ENCODE measurements at regions not wholly inside any gene's neighbourhood (a gene's known extent, or its start where the extent isn't known, plus 50 kb on each side); places are given as distances from the start of the nearest gene placed in this dataset.

DNA sequence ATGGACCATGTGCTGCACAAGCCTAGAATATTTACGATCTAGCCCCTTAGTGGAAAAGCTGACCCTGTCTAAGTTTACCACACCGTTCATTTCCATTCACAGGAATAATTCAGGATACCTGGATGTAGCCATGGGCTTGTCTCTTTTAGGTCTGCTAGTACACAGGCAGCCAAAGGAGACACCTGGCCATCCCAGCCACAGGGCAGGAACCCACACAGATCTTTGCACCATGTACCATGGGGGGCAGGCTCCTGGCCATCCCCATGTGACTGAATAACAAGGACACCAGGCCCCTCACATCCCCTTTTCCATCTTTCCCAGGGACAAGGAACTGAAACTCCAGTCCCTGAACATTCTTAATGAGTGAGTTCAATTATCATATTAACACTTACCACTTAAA lies 467.3 kb upstream of the MYT1L start:
- H3K4me1 ChIP-seq = no peaks in the 10 kb centered on the region
- no peaks in the 10 kb centered on the region for H3K27me3 ChIP-seq (ENCODE audit: low read depth)
- no peaks in the 10 kb centered on the region for H3K9me3 ChIP-seq
- H3K4me3 ChIP-seq = no peak overlapping the region
- no peak for DNase-seq (ENCODE audit: low spot score in 2 of 2)
- in situ Hi-C loops (cut with MboI; ENCODE audit: low sequenced_read_pairs) = no loop called here
- no peaks in the 10 kb centered on the region for H3K36me3 ChIP-seq (replicated peaks)

- no peak for DNase-seq (ENCODE audit: low spot score in 2 of 2)
- H3K4me1 ChIP-seq = no peaks in the 10 kb centered on the region
- H3K4me3 ChIP-seq = no peak overlapping the region
- no peaks in the 10 kb centered on the region for H3K27me3 ChIP-seq (ENCODE audit: low read depth)
- H3K9me3 ChIP-seq = no peaks in the 10 kb centered on the region
- in situ Hi-C loops (cut with MboI; ENCODE audit: low sequenced_read_pairs) = no loop called here
- H3K36me3 ChIP-seq (replicated peaks) = no peaks in the 10 kb centered on the region
Observed at GRCh38 chr2:2797797-2798196, 466.7 kb upstream of the MYT1L start.

- no peak for DNase-seq (ENCODE audit: low spot score in 2 of 2)
- Histone ChIP-seq H3K4me3 (no peak overlapping the region), H3K36me3 (replicated peaks) (no peaks in the 10 kb centered on the region), H3K9me3 (no peaks in the 10 kb centered on the region), H3K27me3 (ENCODE audit: low read depth) (no peaks in the 10 kb centered on the region), H3K4me1 (no peaks in the 10 kb centered on the region)
- in situ Hi-C loops (cut with MboI; ENCODE audit: low sequenced_read_pairs) = no loop called here
Observed at GRCh38 chr2:2796207-2796606, 465.1 kb upstream of the MYT1L start.

DNA sequence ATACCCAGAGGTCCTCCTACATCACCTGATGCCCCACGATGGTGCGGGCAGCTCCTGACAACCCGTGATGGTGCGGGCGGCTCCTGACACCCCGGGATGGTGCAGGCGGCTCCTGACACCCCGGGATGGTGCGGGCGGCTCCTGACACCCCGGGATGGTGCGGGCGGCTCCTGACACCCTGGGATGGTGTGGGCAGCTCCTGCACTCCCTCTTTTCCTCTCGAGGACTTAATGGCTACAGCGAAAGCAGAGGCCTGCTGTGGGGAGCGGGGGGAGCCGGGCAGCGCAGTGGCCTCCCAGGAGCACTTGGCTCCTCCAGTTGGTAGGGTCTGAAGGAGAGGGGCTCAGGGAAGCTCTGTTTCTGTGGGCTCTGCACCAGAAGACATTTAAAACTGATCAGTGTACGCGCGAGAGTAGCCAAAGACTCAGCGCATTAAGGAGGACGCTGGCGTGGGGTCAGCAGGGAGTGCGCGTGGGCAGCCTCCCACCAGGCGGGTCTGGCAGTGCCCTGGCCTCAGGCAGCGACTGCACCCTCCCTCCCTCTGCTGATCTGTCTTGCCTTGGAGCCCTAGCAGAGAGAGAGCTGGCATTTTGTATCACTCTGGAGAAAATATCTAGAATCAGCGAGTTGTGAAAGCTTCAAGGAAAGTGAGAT lies 464.5 kb upstream of the MYT1L start:
- Histone ChIP-seq H3K9me3 (no peaks in the 10 kb centered on the region), H3K27me3 (ENCODE audit: low read depth) (no peaks in the 10 kb centered on the region), H3K4me1 (no peaks in the 10 kb centered on the region), H3K4me3 (no peak overlapping the region), H3K36me3 (replicated peaks) (no peaks in the 10 kb centered on the region)
- no peak for DNase-seq (ENCODE audit: low spot score in 2 of 2)
- in situ Hi-C loops (cut with MboI; ENCODE audit: low sequenced_read_pairs) = no loop called here

GRCh38 chr2:2793925-2794560 lies 463.0 kb upstream of the MYT1L start:
- Histone ChIP-seq H3K9me3 (no peaks in the 10 kb centered on the region), H3K36me3 (replicated peaks) (no peaks in the 10 kb centered on the region), H3K27me3 (ENCODE audit: low read depth) (no peaks in the 10 kb centered on the region), H3K4me3 (no peak overlapping the region), H3K4me1 (no peaks in the 10 kb centered on the region)
- DNase-seq (ENCODE audit: low spot score in 2 of 2) = no peak
- in situ Hi-C loops (cut with MboI; ENCODE audit: low sequenced_read_pairs) = no loop called here

GRCh38 chr2:2793514-2793913 lies 462.4 kb upstream of the MYT1L start:
- no peak for DNase-seq (ENCODE audit: low spot score in 2 of 2)
- no peaks in the 10 kb centered on the region for H3K4me1 ChIP-seq
- H3K36me3 ChIP-seq (replicated peaks) = no peaks in the 10 kb centered on the region
- H3K4me3 ChIP-seq = no peak overlapping the region
- no peaks in the 10 kb centered on the region for H3K9me3 ChIP-seq
- H3K27me3 ChIP-seq (ENCODE audit: low read depth) = no peaks in the 10 kb centered on the region
- in situ Hi-C loops (cut with MboI; ENCODE audit: low sequenced_read_pairs) = no loop called here

GRCh38 chr2:2791606-2792005 lies 460.5 kb upstream of the MYT1L start:
- in situ Hi-C loops (cut with MboI; ENCODE audit: low sequenced_read_pairs) = no loop called here
- H3K4me1 ChIP-seq = no peaks in the 10 kb centered on the region
- H3K36me3 ChIP-seq (replicated peaks) = no peaks in the 10 kb centered on the region
- no peak for DNase-seq (ENCODE audit: low spot score in 2 of 2)
- no peaks in the 10 kb centered on the region for H3K27me3 ChIP-seq (ENCODE audit: low read depth)
- no peaks in the 10 kb centered on the region for H3K9me3 ChIP-seq
- H3K4me3 ChIP-seq = no peak overlapping the region

- H3K4me3 ChIP-seq = no peak overlapping the region
- no peaks in the 10 kb centered on the region for H3K4me1 ChIP-seq
- H3K36me3 ChIP-seq (replicated peaks) = no peaks in the 10 kb centered on the region
- DNase-seq (ENCODE audit: low spot score in 2 of 2) = no peak
- in situ Hi-C loops (cut with MboI; ENCODE audit: low sequenced_read_pairs) = no loop called here
- H3K27me3 ChIP-seq (ENCODE audit: low read depth) = no peaks in the 10 kb centered on the region
- no peaks in the 10 kb centered on the region for H3K9me3 ChIP-seq
Observed at GRCh38 chr2:2791031-2791430, 460.0 kb upstream of the MYT1L start.

DNA sequence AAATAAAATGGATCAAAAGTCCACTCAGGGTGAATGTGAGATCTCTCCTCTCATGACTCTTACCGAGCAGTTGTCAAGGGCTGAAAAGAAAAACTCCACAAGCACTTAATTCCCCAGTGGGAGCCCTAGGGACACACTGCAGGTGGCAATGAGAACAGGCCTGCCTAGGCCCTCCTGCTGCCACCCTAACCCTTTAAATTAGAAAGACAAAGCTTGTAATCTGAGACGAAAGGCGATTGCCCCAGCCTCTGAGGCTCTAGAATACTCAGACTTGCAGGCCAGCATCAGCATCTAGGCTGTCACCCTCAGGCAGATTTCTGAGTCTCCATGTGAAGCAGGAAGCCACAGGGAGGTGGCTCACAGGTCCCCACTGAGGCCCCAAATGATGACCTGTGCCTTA lies 457.0 kb upstream of the MYT1L start:
- DNase-seq (ENCODE audit: low spot score in 2 of 2) = no peak
- Histone ChIP-seq H3K36me3 (replicated peaks) (no peaks in the 10 kb centered on the region), H3K27me3 (ENCODE audit: low read depth) (no peaks in the 10 kb centered on the region), H3K4me1 (no peaks in the 10 kb centered on the region), H3K4me3 (no peak overlapping the region), H3K9me3 (no peaks in the 10 kb centered on the region)
- in situ Hi-C loops (cut with MboI; ENCODE audit: low sequenced_read_pairs) = no loop called here

DNA sequence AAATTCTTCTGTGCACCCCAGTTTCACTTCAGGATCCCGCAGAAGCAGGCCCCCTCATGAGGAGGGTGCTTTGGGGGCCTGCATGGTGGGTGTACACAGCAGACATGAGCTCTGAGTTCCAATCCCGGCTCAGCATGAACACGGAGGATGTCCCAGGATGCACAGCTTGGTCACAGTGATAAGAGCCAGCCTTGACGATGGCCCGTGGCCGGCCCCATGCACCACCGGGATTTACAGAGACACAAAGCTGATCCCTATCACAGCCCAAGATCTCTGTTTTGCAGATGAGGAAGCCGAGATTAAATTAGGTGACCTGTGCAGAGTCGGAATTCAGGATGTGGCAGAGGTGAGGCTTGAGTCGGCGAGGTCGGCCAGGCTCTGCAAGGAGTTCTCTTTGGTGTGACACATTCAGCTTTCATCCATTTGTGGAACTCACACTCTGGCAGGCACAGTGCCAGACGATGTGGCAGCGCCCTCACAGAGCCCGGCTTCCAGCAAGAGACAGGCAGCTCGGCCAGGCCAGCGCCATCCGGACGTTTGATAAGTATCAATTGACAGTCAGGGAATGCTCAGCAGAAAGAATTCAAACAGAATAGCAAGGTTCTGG lies 456.3 kb upstream of the MYT1L start:
- in situ Hi-C loops (cut with MboI; ENCODE audit: low sequenced_read_pairs) = no loop called here
- H3K36me3 ChIP-seq (replicated peaks) = no peaks in the 10 kb centered on the region
- no peaks in the 10 kb centered on the region for H3K4me1 ChIP-seq
- no peak for DNase-seq (ENCODE audit: low spot score in 2 of 2)
- H3K9me3 ChIP-seq = no peaks in the 10 kb centered on the region
- H3K27me3 ChIP-seq (ENCODE audit: low read depth) = no peaks in the 10 kb centered on the region
- no peak overlapping the region for H3K4me3 ChIP-seq

GRCh38 chr2:2782007-2782406 lies 450.9 kb upstream of the MYT1L start:
- no peak overlapping the region for H3K4me3 ChIP-seq
- no peaks in the 10 kb centered on the region for H3K36me3 ChIP-seq (replicated peaks)
- H3K27me3 ChIP-seq (ENCODE audit: low read depth) = no peaks in the 10 kb centered on the region
- in situ Hi-C loops (cut with MboI; ENCODE audit: low sequenced_read_pairs) = no loop called here
- H3K4me1 ChIP-seq = no peaks in the 10 kb centered on the region
- H3K9me3 ChIP-seq = no peaks in the 10 kb centered on the region
- no peak for DNase-seq (ENCODE audit: low spot score in 2 of 2)

- in situ Hi-C loops (cut with MboI; ENCODE audit: low sequenced_read_pairs) = no loop called here
- DNase-seq (ENCODE audit: low spot score in 2 of 2) = no peak
- Histone ChIP-seq H3K36me3 (replicated peaks) (no peaks in the 10 kb centered on the region), H3K9me3 (no peaks in the 10 kb centered on the region), H3K4me3 (no peak overlapping the region), H3K27me3 (ENCODE audit: low read depth) (no peaks in the 10 kb centered on the region), H3K4me1 (no peaks in the 10 kb centered on the region)
Observed at GRCh38 chr2:2779727-2780126, 448.7 kb upstream of the MYT1L start.

DNA sequence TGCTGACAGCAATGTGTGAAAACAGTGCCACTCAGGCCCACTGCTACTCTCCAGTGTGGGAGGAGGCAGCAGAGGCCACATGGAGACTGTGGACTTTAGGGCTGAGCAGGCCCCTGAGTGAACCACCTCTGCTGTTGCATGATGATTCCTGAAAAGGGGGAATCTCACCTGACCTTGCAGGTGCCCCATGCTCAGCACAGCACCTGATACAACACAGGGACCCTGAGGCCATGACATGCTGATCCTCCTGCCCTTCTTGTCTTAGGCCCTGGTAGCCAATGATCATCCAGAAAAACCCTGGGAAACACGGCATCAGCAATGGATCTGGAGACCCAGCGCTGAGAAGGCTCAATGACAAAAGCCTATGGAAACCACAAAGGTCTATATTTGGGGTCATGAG lies 446.8 kb upstream of the MYT1L start:
- Histone ChIP-seq H3K9me3 (no peaks in the 10 kb centered on the region), H3K4me3 (no peak overlapping the region), H3K36me3 (replicated peaks) (no peaks in the 10 kb centered on the region), H3K4me1 (no peaks in the 10 kb centered on the region), H3K27me3 (ENCODE audit: low read depth) (no peaks in the 10 kb centered on the region)
- DNase-seq (ENCODE audit: low spot score in 2 of 2) = no peak
- in situ Hi-C loops (cut with MboI; ENCODE audit: low sequenced_read_pairs) = no loop called here

DNA sequence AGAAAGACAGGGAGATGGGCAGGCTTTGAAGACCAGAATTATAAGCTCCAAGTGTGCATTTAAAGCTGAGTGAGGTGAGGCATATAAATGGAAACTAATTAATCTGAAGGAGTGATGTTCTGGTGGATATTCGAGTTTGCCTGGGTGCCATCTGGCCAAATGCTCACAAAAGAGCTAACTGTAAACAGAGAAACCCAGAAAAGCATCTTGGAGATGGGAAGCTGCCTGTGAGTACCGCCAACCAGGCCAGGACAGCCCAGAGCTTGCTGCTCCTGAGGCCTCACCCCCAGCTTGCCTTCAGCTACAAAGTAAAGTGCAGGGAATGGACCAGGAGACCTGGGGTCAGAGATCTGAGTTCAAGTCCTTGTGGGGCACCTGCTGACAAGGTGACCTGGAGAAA lies 446.1 kb upstream of the MYT1L start:
- H3K9me3 ChIP-seq = no peaks in the 10 kb centered on the region
- in situ Hi-C loops (cut with MboI; ENCODE audit: low sequenced_read_pairs) = no loop called here
- no peak for DNase-seq (ENCODE audit: low spot score in 2 of 2)
- no peaks in the 10 kb centered on the region for H3K4me1 ChIP-seq
- no peaks in the 10 kb centered on the region for H3K27me3 ChIP-seq (ENCODE audit: low read depth)
- H3K4me3 ChIP-seq = no peak overlapping the region
- H3K36me3 ChIP-seq (replicated peaks) = no peaks in the 10 kb centered on the region
